Tibial artery (tissue), 4 donors: ENCODE measurements at regions not wholly inside any gene's neighbourhood (a gene's known extent, or its start where the extent isn't known, plus 50 kb on each side); places are given as distances from the start of the nearest gene placed in this dataset.

Source experiments
- DNase-seq, 2 donors: peaks; one replicate each; pipeline ENCODE4 v3.0.0-alpha.2; 2019
- H3K27ac ChIP-seq, 2 donors: fragments of 200-600 bp; sonication (generic) in 1 of 2; 1 replicate in 1 of 2; 2 replicates in 1 of 2; pipeline ENCODE4 v1.5.1; 2018 to 2019; ENCODE audit warnings: mild to moderate bottlenecking in 1 of 2
- H3K27me3 ChIP-seq, 2 donors: fragments of 200-600 bp; sonication (generic) in 1 of 2; one replicate each; pipeline versions ENCODE4 v1.5.1 to v1.6.0; 2016 to 2019
- H3K36me3 ChIP-seq, 3 donors: fragments of 200-600 bp; sonication (generic) in 2 of 3; one replicate each; pipeline ENCODE4 v1.5.1; 2016 to 2019; ENCODE audit warnings: mild to moderate bottlenecking in 2 of 3
- H3K4me1 ChIP-seq, 4 donors: fragments of 200-600 bp; sonication (generic) in 2 of 4; 1 replicate in 3 of 4; 2 replicates in 1 of 4; pipeline ENCODE4 v1.5.1; 2016 to 2019
- H3K4me3 ChIP-seq, 2 donors: fragments of 200-600 bp; sonication (generic) in 1 of 2; 1 replicate in 1 of 2; 2 replicates in 1 of 2; pipeline ENCODE4 v1.5.1; 2018 to 2019; ENCODE audit warnings: mild to moderate bottlenecking in 2 of 2
- H3K9me3 ChIP-seq, 3 donors: fragments of 200-600 bp; sonication (generic) in 1 of 3; one replicate each; pipeline ENCODE4 v1.5.1; 2016 to 2019
- CTCF ChIP-seq, 2 experiments: fragments of 200-600 bp in 1 of 2; fragments of 450-650 bp in 1 of 2; IDR thresholded peaks; one replicate each; pipeline ENCODE4 v1.5.1; 2017 to 2019; ENCODE audit warnings: antibody characterized with exemption in 2 of 2, mild to moderate bottlenecking in 1 of 2, moderate library complexity in 1 of 2
- intact Hi-C: fragments of 100-400 bp; cut with DNase I; formaldehyde crosslinking; loops from one replicate; pipeline ENCODE4 v1.15.0; 2023; ENCODE audit warnings: low total_unique reads

GRCh38 chr3:24741506-24741905 lies 246.9 kb upstream of the THRB start:
- Histone ChIP-seq H3K36me3 (no peaks in the 10 kb centered on the region), H3K4me1 (no peaks in the 10 kb centered on the region), H3K9me3 (no peaks in the 10 kb centered on the region), H3K27me3 (no peaks in the 10 kb centered on the region), H3K27ac (no peak overlapping the region), H3K4me3 (no peak overlapping the region)
- intact Hi-C loops = no loop called here
- DNase-seq = no peak
- no peak for TF ChIP-seq CTCF (IDR thresholded peaks at IDR 0.05)

GRCh38 chr3:24748520-24748919 lies 253.9 kb upstream of the THRB start:
- no peak for DNase-seq
- Histone ChIP-seq H3K27me3 (no peaks in the 10 kb centered on the region), H3K4me3 (no peak overlapping the region), H3K36me3 (no peaks in the 10 kb centered on the region), H3K4me1 (no peaks in the 10 kb centered on the region), H3K9me3 (no peaks in the 10 kb centered on the region), H3K27ac (no peak overlapping the region)
- no peak for TF ChIP-seq CTCF (IDR thresholded peaks at IDR 0.05)
- intact Hi-C loops = no loop called here

GRCh38 chr3:24751020-24751419 lies 256.4 kb upstream of the THRB start:
- no peak for TF ChIP-seq CTCF (IDR thresholded peaks at IDR 0.05)
- Histone ChIP-seq H3K4me1 (no peaks in the 10 kb centered on the region), H3K36me3 (no peaks in the 10 kb centered on the region), H3K9me3 (no peaks in the 10 kb centered on the region), H3K27ac (no peak overlapping the region), H3K27me3 (no peaks in the 10 kb centered on the region), H3K4me3 (no peak overlapping the region)
- intact Hi-C loops = no loop called here
- DNase-seq = no peak

- H3K9me3 ChIP-seq = no peaks in the 10 kb centered on the region
- TF ChIP-seq CTCF (IDR thresholded peaks at IDR 0.05) = no peak
- no peaks in the 10 kb centered on the region for H3K27me3 ChIP-seq
- no peaks in the 10 kb centered on the region for H3K36me3 ChIP-seq
- H3K4me1 ChIP-seq = no peaks in the 10 kb centered on the region
- intact Hi-C loops = no loop called here
- no peak overlapping the region for H3K4me3 ChIP-seq
- no peak overlapping the region for H3K27ac ChIP-seq
- DNase-seq = no peak
Measured at GRCh38 chr3:24756101-24756888, 261.6 kb upstream of the THRB start.

GRCh38 chr3:24763393-24763792 lies 268.7 kb upstream of the THRB start:
- intact Hi-C loops = no loop called here
- TF ChIP-seq CTCF (IDR thresholded peaks at IDR 0.05) = no peak
- DNase-seq = no peak
- Histone ChIP-seq H3K4me3 (no peak overlapping the region), H3K9me3 (no peaks in the 10 kb centered on the region), H3K36me3 (no peaks in the 10 kb centered on the region), H3K4me1 (no peaks in the 10 kb centered on the region), H3K27me3 (no peaks in the 10 kb centered on the region), H3K27ac (no peak overlapping the region)
